ENCODE measurements at regions not wholly inside any gene's neighbourhood (a gene's known extent, or its start where the extent isn't known, plus 50 kb on each side); places are given as distances from the start of the nearest gene placed in this dataset.

DNA sequence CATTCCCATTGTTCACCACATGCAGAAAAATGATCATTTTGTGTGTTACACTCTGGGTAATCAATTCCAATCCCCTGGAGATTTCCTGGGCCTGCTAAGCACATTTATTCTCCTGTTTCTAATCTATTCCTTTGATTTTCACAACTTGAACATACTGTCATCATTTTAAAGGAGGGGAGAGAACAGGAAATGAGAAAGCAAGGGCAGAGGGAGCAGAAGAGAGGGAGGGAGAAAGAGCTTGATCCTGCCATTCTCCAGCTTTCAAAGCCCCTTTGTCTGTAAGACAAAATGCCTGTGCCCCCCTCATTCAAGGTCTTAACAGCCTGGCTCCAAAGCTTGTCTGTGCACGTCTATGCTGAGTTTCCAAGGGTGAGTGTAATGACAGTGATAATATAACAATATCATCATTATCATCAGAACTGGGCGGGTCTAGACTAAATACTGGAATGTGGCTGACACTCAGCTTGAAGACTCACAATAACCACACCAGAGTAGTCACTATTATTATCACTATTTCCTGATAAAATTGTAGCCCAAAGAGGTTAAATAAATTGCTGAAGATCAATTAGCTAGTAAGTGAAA is 164.4 kb upstream of the KLHL29 start:
- in situ Hi-C loops (cut with HindIII; ENCODE audit: low pct_unique_long_range_greater_than_20kb, low sequenced_read_pairs), result no loop called here
- DNase-seq (ENCODE audit: low read depth), result no peak

DNA sequence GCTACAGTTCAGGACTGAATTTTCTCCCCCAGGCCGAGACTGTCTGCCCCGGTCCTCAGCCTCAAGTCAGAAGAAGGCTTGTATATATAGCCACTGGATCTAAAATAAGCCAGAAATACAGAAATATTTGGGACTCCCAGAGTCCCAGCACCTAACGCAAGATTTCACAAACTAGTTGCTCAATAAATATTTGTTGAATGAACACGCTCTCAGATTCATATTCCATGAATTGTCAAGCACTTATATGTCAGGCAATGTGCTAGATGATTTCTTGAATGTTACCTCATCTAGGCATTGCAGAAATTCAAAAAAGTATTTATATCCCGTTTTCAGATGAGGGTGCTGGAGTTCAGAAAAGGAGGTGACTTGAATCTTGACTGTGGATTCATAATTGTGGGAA is 163.7 kb upstream of the KLHL29 start:
- in situ Hi-C loops (cut with HindIII; ENCODE audit: low pct_unique_long_range_greater_than_20kb, low sequenced_read_pairs), result no loop called here
- no peak for DNase-seq (ENCODE audit: low read depth)

DNA sequence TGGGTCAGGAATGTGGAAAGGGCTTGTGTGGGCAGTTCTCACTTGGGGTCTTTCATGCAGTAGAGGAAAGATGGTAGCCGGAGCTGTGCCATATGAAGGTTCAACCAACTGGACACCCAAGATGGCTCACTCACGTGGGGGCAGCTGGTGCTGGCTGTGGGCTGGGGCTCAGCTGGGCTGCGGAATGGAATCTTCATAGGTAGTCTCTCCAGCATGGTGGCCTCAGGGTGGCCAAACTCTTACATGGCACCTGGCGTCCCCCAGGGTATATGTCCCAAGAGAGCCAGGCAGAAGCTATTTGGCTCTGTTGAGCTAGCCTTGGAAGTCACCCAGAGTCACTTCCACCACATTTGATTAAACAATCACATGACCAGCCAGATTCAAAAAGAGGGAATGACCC is 163.1 kb upstream of the KLHL29 start:
- DNase-seq (ENCODE audit: low read depth), result no peak
- in situ Hi-C loops (cut with HindIII; ENCODE audit: low pct_unique_long_range_greater_than_20kb, low sequenced_read_pairs), result no loop called here

DNA sequence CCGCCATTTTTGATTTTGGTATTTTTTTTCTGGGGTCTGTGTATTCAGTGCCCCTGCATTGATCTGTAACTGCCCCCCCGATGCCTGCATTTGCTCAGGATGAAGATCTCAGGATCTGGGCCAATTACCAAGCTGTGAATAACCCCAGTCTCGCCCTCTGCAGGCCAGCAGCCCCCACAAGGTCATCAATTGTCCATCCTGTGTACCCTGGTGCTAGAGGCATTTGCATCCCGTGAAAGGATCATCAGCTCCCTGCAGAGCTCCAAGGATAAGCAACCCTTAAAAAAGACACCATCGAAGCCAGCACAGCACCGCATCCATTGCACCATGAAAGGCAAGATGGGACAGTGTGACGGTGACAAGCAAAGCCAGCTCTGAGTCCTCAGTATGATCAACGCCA is 154.1 kb upstream of the KLHL29 start:
- no peak for DNase-seq (ENCODE audit: low read depth)
- in situ Hi-C loops (cut with HindIII; ENCODE audit: low pct_unique_long_range_greater_than_20kb, low sequenced_read_pairs), result no loop called here

DNA sequence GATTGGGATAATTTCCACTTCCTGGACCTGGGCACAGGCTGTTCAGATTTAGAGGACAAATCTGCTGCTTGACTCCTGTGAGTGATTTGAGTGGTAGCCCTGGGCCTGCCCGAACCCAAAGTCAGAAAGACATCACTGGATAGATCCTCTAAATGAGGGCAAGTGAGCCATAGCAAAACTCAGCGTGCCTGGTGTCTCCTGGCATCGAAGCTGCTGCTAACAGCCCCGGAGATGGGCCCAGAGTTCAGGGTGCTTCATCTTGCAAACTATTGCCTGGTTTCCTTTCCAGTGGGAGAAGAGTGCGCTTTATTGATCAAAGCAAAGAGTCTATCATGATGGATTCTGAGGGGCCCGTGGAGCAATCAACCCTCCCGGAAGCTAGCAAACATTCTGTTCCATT is 153.1 kb upstream of the KLHL29 start:
- in situ Hi-C loops (cut with HindIII; ENCODE audit: low pct_unique_long_range_greater_than_20kb, low sequenced_read_pairs), result no loop called here
- DNase-seq (ENCODE audit: low read depth), result no peak

DNA sequence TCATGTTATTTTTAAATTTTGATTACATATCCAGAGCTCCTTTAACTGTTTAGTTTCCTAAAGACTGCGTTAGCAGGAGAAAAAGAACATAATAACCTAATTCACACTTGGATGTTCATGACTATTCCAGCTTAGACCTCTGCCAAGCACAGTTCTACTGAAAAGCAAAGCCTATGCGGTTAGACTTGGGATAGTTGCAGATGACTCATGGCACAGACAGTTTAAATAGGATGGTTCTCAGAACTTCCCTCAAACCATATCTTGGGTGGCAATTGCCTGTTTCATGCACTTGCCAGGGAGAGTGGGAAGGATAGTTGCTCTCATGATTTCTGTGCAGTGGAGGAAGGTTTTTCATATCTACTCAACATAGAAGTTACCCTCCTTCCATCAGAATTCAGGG is 149.7 kb upstream of the KLHL29 start:
- DNase-seq (ENCODE audit: low read depth), result no peak
- in situ Hi-C loops (cut with HindIII; ENCODE audit: low pct_unique_long_range_greater_than_20kb, low sequenced_read_pairs), result no loop called here

DNA sequence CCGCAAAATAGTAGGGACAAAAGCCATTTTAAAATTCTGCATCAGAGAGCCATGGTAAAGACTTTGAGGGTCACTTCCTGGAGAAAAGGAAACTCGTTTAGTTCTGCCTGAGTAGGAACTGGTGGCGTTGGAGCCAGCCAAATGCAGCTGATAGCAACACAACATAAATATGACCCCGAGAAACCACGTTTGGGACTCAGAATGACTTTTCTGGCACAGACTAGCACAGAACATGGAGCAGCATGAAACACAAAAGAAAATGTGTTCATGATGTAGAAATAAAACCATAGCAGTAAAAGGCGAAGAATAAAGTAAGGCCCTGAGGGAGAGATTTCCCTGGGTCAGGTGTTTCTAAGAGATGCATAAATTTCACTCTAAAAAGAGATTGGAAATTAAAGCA is 149.2 kb upstream of the KLHL29 start:
- no peak for DNase-seq (ENCODE audit: low read depth)
- in situ Hi-C loops (cut with HindIII; ENCODE audit: low pct_unique_long_range_greater_than_20kb, low sequenced_read_pairs), result no loop called here

DNA sequence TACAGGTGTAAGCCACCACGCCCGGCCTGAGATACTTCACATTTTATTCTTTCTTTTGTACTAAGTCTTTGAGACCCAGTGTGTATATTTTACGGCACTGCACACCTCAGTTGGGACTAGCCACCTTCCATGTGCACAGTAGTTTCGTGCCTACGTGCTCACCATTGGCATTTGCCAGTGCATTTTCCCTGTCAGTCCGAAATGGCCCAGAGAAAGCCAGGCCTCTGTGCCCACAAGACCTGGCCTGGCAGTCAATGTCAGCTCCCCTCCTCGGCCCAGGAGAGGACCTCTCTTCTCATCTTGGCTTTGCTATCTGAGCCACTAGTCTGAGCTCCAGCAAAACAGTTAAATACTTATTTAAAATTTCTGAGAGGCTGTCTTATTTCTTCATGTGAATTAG is 147.8 kb upstream of the KLHL29 start:
- in situ Hi-C loops (cut with HindIII; ENCODE audit: low pct_unique_long_range_greater_than_20kb, low sequenced_read_pairs), result no loop called here
- DNase-seq (ENCODE audit: low read depth), result no peak

DNA sequence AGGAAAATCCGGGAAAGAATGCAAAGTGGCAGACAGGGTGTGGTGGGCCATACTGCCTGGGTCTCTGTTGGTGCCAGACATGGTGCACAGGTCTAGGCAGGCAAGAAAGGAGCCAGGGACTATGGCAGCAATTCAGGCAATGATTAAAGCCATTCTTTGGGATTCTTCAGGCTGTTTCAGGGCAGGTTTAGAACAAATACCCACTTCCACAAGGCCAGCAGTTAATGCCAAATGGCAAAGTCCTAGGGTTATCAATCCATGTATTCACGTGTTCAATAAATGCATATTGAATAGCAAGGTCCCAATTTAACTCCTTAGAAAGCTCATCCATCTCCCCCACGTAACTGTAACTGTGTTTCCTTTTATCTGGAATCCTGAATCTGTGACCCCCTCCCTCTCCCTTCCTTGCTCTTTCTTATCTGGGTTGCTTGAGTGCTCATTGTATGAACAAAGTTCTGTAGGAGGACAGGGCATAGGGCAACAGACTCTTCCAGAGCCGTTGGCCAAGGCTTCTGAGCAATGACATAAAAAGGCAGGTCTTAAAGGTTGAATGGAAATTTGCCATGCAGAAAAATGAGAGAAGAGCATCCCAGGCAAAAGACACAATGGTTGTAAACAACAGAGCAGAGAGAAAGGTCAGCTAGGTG is 146.8 kb upstream of the KLHL29 start:
- in situ Hi-C loops (cut with HindIII; ENCODE audit: low pct_unique_long_range_greater_than_20kb, low sequenced_read_pairs), result no loop called here
- DNase-seq (ENCODE audit: low read depth), result no peak

DNA sequence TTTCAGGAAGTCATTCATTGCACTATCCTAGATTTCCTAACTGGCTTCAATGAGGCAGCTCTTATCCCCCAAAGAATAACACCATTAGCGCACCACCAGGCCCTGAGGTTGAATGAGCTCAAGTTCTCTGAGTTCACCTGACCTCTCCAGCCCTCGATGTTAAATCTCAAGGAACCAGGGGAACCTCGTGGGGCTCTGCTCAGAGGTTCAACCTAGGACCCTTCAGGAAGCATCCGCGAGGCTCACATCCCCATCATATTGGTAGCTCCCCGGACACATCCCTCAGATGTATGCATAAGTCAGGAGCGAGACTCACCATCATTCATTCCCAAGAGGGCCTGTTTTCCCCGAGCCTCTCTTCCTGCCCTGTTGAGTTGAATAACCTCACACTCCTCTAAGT is 145.6 kb upstream of the KLHL29 start:
- no peak for DNase-seq (ENCODE audit: low read depth)
- in situ Hi-C loops (cut with HindIII; ENCODE audit: low pct_unique_long_range_greater_than_20kb, low sequenced_read_pairs), result no loop called here

DNA sequence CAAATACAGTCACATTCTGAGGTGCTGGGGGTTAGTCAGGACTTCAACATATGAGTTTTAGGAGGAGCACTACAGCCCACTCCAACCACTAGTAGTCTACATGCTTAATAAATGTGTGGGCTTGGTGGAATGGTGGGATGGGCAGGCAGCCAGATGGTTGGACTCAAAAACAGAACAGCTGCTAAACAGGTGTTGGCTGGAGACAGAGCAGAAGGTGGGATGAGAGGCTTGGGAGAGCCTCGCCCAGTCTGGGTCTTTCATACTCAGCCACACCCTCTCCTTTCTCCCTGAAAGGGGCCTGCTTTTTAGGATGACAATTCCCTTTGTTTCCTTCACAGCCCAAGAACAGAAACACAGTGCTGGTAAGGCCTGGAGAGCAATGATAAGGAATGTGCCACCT is 143.9 kb upstream of the KLHL29 start:
- in situ Hi-C loops (cut with HindIII; ENCODE audit: low pct_unique_long_range_greater_than_20kb, low sequenced_read_pairs), result no loop called here
- no peak for DNase-seq (ENCODE audit: low read depth)

DNA sequence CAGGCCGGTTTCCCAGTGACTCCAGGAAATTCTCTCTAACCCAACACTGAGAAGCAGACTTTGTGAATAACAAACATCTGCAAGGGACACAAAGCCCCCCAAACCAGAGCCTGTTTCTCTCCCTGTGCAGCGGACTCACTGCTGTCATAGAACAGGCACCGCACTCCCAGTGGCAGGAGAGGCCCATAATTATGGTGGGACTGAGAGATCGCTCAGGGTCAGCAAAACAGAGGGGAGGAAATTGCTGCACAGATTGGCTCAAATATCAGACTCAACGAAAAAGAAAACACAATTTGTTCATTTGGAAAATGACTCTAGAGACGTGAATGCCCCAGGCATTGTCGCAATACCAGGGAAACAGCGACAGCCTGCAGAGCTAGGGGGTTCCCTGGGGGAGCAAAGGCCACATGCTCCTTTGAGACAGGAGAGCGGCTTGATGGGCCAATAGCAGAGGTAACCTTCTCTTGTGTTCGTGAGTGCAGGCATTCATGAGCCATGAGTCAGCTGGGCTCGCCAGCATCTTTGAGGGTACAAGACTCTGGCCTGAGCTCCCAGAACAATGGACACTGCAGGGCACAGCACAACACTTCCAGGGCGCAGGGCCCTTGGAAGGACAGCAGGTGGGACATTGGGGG is 143.3 kb upstream of the KLHL29 start:
- peak; percentile 9 for DNase-seq (ENCODE audit: low read depth)
- in situ Hi-C loops (cut with HindIII; ENCODE audit: low pct_unique_long_range_greater_than_20kb, low sequenced_read_pairs), result no loop called here

DNA sequence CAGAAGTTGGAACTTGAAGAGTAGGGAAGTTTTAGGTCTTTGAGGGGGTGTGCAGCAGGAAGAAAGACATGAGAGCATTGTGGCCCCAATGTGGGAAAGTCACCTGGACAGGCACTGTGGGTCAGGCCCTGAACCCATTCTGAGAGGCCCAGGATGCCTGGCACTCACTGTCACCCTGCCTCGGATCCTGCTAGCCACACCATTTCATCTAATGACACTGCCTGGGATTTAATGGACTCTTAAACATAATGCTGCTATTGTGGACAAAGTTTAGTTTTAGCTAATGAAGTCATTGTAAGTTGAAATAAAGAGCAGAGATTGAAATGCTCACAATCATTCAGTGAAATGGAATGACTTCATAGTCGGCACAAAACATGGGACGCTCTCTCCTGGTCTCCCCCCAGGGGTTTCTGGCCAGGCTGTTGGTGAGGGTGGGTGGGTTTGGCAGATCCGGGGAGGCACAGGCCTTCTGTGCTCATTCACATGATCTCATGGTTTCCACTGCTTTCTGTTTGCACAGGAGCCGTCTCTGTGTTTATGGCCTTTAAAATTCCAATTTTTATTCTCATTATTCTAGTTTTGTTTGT is 141.8 kb upstream of the KLHL29 start:
- no peak for DNase-seq (ENCODE audit: low read depth)
- in situ Hi-C loops (cut with HindIII; ENCODE audit: low pct_unique_long_range_greater_than_20kb, low sequenced_read_pairs), result no loop called here

DNA sequence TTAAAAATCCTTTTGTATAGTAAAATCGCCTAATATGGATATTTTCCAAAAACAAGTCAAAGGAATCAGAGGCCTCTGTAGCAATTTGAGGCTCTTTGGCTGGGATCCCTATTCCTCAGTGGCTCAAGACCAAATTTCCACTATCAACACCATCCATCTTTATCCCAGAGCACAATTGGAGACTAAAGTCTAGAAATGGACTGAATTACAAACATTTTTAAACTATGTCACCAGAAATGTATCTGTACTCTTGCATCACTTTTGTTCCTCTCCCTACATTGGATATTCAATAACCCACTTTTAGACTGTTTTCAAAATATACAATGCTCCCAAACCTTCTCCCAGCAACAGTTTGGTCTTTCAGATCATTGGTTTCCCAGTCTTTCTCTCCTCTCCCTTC is 140.4 kb upstream of the KLHL29 start:
- in situ Hi-C loops (cut with HindIII; ENCODE audit: low pct_unique_long_range_greater_than_20kb, low sequenced_read_pairs), result no loop called here
- no peak for DNase-seq (ENCODE audit: low read depth)

DNA sequence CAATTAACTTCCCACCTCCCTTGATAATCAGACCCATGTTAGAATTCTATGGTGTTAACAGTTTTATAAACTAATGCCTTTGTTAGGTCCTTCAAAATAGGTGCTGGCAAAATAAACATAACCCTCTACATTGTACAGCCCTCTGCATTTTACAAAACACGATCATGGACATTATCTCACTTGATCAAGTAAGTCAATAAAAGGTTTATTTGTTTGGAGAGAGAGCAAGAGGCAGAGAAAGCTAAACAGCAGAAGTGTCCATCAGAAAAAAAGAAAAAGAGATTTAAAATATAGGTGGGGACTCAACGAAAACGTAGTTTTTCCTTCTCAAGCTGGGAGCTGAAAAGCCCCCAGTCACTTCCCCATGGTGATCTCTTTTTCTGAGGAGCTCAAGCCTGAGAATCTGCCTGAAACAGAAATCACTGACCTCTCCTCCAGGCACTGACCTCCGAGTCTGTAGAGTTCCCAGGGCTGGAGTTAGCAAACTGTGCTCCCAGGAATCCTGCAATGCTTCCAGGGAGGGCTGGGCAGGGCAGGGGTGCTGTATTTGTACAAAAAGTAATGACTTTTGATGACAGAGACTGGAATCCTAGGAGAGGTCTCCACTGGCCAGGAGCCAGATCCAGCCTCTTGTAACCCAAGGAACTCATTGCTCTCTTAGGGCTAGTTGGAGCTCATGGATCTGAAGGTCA is 137.8 kb upstream of the KLHL29 start:
- in situ Hi-C loops (cut with HindIII; ENCODE audit: low pct_unique_long_range_greater_than_20kb, low sequenced_read_pairs), result no loop called here
- no peak for DNase-seq (ENCODE audit: low read depth)

DNA sequence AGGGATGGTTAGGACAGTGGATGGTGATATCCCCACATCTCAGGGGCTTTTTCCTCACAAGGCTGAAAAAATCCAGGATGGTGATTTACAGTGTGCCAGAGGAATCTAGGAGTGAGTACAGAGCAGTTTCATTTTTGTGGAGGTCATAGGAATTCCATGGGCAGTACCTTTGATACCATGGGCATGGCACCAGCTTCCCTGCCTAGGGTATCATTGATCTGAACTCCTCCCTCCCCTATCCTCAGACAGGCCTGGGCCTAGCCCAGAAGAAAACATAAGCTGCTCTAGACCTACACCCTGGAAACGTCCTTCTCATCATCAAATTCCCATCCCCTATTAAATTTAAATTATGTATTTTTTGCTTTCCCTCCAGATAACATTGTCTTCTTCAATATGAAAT is 136.3 kb upstream of the KLHL29 start:
- in situ Hi-C loops (cut with HindIII; ENCODE audit: low pct_unique_long_range_greater_than_20kb, low sequenced_read_pairs), result no loop called here
- no peak for DNase-seq (ENCODE audit: low read depth)

DNA sequence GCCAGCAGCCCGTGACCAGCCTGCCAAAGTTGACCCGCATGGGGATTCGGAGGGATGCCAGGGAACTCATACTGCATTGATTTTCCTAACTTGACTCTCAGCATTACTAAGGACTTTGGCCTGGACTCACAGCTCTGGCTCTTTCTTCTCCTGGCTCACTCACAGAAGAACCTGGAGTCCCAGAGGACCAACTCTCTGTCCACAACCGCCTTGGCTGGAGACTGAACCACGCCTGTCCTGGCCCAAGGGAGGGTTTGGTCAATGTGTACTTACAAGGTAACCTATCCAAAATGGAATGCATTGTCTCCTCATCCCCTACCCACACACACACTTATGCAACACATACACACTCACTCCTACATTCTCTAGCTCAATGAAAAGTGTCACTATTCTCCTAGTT is 135.6 kb upstream of the KLHL29 start:
- in situ Hi-C loops (cut with HindIII; ENCODE audit: low pct_unique_long_range_greater_than_20kb, low sequenced_read_pairs), result no loop called here
- no peak for DNase-seq (ENCODE audit: low read depth)

DNA sequence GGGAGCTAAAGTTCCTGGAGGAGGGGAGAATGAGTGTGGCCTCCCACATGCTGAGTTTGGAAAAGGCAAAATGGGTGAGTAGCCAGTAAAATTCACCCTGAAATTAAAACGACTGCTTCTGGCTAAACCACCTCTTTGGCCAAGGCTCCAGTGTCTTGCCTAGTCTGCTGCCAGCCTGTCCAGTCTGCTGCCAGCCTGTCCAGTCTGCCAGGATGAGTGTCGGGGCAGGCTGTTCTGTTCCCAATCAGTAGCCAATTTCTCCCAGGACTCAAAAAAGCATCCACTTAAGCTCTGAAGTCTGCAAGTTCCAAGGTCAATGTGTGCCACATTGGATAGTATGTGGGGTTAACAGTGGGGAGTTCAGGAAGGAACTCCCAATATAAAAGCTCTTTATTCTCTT is 134.6 kb upstream of the KLHL29 start:
- no peak for DNase-seq (ENCODE audit: low read depth)
- in situ Hi-C loops (cut with HindIII; ENCODE audit: low pct_unique_long_range_greater_than_20kb, low sequenced_read_pairs), result no loop called here

DNA sequence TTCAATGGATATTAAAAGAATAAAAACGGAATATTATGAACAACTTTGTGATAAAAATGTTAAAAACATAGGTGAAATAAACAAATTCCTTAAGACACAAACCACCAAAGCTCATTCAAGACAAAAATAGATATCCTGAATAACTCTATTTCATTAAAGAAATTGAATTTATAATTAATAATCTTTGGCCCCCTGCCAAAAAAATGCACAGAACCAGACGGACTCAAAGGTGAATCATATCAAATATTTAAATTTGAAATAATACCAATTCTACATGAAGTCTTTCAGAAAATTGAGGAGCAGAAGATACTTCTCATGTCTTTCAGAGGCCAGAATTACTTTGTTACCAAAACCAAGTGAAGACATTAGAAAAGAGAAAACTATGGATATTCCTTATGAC is 128.3 kb upstream of the KLHL29 start:
- in situ Hi-C loops (cut with HindIII; ENCODE audit: low pct_unique_long_range_greater_than_20kb, low sequenced_read_pairs), result no loop called here
- DNase-seq (ENCODE audit: low read depth), result no peak
